Duodenal mucosa (tissue), 2 donors: ENCODE measurements at regions not wholly inside any gene's neighbourhood (a gene's known extent, or its start where the extent isn't known, plus 50 kb on each side); places are given as distances from the start of the nearest gene placed in this dataset.

ENCODE experiments used
- H3K27ac ChIP-seq: one replicate; pipeline ENCODE4 v1.7.0; 2013; ENCODE audit warnings: low read depth, low read length
- H3K27me3 ChIP-seq, 2 donors: one replicate each; pipeline ENCODE4 v1.7.0; 2013; ENCODE audit warnings: low read length in 2 of 2, control low read depth in 1 of 2; ENCODE audit not compliant: insufficient read depth in 2 of 2, control insufficient read depth in 1 of 2
- H3K36me3 ChIP-seq, 2 donors: one replicate each; pipeline ENCODE4 v1.7.0; 2013; ENCODE audit warnings: low read length in 2 of 2, control low read depth in 1 of 2; ENCODE audit not compliant: insufficient read depth in 2 of 2, control insufficient read depth in 1 of 2
- H3K4me1 ChIP-seq, 2 donors: one replicate each; pipeline ENCODE4 v1.7.0; 2013; ENCODE audit warnings: low read length in 2 of 2, control low read depth in 1 of 2; ENCODE audit not compliant: insufficient read depth in 2 of 2, control insufficient read depth in 1 of 2
- H3K4me3 ChIP-seq, 2 donors: one replicate each; pipeline ENCODE4 v1.7.0; 2013; ENCODE audit warnings: low read length in 2 of 2, low read depth in 1 of 2
- H3K9ac ChIP-seq, 2 donors: one replicate each; pipeline ENCODE4 v1.7.0; 2013; ENCODE audit warnings: low read length in 2 of 2, low read depth in 1 of 2
- H3K9me3 ChIP-seq, 2 donors: one replicate each; pipeline ENCODE4 v1.7.0; 2013; ENCODE audit warnings: low read length in 2 of 2, control low read depth in 1 of 2; ENCODE audit not compliant: control insufficient read depth in 1 of 2

DNA sequence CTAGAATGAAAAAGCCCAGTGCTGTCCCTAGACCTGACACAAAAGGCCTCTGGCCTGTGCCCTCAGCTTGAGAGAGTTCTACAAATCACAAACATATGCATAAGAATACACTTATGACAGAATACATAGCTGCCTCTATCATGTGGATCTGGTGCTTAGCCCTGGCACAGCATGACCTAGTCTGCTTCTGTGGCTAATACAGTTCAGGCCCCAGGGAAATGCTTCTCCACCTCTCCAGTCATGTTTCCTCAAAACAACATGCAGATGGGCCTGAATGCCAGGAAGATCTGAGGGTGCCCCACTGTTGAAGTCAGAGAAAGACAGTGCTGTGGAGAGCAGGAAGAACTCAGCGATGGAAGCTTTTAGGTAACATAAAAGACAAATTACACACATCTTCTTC lies 231.9 kb upstream of the SALL1 start:
- H3K36me3 ChIP-seq = no peaks in the 10 kb centered on the region
- no peak overlapping the region for H3K27ac ChIP-seq
- H3K9me3 ChIP-seq = no peaks in the 10 kb centered on the region

DNA sequence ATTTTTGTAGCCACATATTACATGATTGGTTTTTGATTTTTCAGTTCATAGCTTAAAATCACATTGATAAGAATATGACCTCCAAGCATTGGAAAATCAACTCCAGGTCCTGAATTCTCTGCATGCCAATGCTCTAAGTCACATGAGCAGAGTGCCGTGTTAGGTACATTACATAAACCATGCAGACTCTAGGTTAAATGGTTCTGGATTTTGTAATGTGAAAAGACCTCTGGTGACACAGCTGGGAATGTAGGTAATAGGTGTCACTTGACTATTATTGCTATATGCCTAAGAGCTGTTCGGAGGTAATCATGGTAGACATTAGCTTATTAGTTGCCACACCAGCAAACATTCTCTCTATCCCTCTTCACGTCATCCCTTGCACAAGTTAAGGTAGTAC lies 231.1 kb upstream of the SALL1 start:
- Histone ChIP-seq H3K36me3 (no peaks in the 10 kb centered on the region), H3K9me3 (no peaks in the 10 kb centered on the region), H3K9ac (no peak overlapping the region), H3K27me3 (no peaks in the 10 kb centered on the region), H3K4me1 (no peaks in the 10 kb centered on the region), H3K27ac (no peak overlapping the region), H3K4me3 (no peak overlapping the region)

More for the DNA sequence above, 231.9 kb upstream of the SALL1 start:
- Histone ChIP-seq H3K4me3 (no peak overlapping the region), H3K9ac (no peak overlapping the region), H3K27me3 (no peaks in the 10 kb centered on the region), H3K4me1 (no peaks in the 10 kb centered on the region)

DNA sequence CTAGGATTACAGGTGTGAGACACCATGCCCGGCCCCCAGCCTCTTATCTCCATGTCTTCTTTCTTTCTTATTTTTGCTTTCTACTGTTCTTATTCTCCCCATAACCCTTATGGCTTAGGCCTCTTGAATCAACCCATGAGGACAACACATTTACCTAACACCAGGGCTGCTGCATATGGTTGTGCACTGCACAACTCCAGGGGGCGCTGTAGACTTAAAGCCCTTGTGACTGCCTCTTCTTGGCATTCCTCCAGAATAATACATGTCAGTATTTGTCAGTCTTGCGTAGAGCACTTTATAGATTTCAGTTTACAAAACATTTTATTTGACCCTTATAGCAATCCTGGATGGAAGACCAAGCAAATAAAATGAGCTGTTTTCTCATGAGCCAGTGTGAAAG lies 225.0 kb upstream of the SALL1 start:
- no peak overlapping the region for H3K27ac ChIP-seq
- no peaks in the 10 kb centered on the region for H3K36me3 ChIP-seq
- H3K4me1 ChIP-seq = no peaks in the 10 kb centered on the region
- H3K4me3 ChIP-seq = no peak overlapping the region
- no peaks in the 10 kb centered on the region for H3K27me3 ChIP-seq
- H3K9ac ChIP-seq = no peak overlapping the region
- no peaks in the 10 kb centered on the region for H3K9me3 ChIP-seq

DNA sequence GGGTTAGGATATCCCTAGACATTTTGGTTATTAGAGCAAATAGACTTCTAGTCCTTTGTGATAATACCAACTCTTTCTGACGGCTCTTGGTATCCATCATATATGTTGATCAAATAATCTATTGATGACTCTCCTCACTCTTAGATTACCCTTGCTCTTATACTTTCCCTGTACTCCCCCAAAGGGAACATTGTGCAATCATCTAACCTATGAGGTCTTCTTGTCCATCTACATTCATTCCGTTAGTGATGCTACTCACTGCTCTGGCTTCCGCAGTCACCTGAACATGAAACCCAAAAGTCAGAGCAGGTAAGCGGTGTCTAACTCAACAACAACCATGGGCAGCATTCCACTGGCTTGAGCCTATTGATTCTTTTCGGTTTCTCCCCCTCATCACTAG lies 223.7 kb upstream of the SALL1 start:
- H3K27ac ChIP-seq = no peak overlapping the region
- no peak overlapping the region for H3K4me3 ChIP-seq
- no peaks in the 10 kb centered on the region for H3K4me1 ChIP-seq
- H3K36me3 ChIP-seq = no peaks in the 10 kb centered on the region
- no peaks in the 10 kb centered on the region for H3K27me3 ChIP-seq
- H3K9me3 ChIP-seq = no peaks in the 10 kb centered on the region
- H3K9ac ChIP-seq = no peak overlapping the region

DNA sequence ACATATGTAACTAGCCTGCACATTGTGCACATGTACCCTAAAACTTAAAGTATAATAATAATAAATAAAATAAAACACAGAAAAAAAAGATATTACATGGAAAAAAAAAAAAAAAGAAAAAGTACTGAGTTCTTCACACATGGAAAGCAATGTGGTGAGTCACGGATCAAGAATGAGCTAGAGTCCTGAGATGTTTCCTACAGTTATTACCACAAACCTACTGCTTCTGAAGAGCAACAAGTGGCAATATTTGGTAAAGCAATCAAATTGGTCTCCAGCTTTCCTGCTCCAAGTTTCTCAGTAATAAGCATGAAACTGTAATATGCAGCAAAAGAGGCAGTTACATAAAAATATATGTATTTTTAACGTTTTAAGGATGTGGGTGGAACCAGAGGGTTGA lies 223.3 kb upstream of the SALL1 start:
- no peak overlapping the region for H3K9ac ChIP-seq
- H3K27me3 ChIP-seq = no peaks in the 10 kb centered on the region

DNA sequence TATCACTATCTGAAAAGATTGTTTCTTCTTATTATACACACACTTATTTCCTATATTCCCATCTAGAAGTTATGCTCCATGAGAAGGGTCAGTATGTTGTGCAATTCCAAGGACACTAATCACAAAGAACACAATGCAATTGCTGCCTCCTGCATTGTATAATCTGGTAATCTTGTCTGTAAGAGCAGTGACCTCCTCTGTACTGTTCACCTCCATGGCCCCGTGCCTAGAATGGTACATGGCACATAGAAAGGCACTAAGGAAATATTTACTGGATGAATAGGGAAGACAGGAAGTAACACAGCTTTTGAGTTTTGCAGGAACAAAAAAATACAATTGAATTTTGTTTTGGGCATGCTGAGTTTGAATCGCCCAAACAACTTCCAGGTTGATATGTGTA lies 214.6 kb upstream of the SALL1 start:
- no peaks in the 10 kb centered on the region for H3K4me1 ChIP-seq
- H3K27ac ChIP-seq = no peak overlapping the region
- H3K9ac ChIP-seq = no peak overlapping the region
- H3K27me3 ChIP-seq = no peaks in the 10 kb centered on the region
- H3K9me3 ChIP-seq = no peaks in the 10 kb centered on the region
- H3K4me3 ChIP-seq = no peak overlapping the region
- H3K36me3 ChIP-seq = no peaks in the 10 kb centered on the region

More for the DNA sequence above, 223.3 kb upstream of the SALL1 start:
- Histone ChIP-seq H3K9me3 (no peaks in the 10 kb centered on the region), H3K27ac (no peak overlapping the region), H3K4me3 (no peak overlapping the region), H3K36me3 (no peaks in the 10 kb centered on the region), H3K4me1 (no peaks in the 10 kb centered on the region)

DNA sequence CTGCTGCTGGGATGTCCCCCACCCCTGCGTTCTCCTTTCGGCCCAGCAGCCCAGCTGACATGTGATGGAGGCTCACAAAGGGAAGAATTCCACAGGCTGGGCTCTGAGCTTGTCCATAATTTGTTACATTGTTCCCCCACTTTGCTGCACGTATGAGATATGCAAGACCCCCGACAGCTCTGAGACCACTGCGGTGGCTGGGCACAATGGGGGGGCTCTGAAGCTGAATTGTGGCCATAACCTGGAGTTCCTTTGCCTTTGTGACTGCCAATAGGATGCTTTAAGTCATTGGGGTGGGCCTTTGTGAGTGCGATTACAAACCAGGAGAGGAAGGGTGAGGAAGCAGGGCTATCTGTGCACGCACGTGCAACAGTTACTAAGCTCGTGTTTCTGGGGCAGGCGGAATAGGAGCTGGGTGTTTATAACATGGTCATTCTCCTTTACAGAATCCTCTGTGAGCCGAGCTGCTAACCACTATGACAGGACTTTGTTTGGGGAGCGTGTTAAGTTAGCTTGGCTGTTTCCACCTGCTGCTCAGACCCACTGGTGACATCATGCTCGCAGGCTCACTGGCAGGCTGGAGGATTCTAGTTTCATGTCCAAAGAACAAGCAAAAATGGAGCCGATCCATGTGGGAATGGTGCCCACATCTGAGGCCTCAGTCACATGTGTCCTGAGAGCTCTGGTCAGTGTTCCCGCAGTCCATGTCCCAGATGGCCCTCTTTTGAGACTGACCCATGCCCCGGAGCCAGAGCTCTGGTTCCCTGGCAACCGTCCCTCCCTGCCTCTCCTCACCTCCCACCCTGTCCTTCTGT lies 208.3 kb upstream of the SALL1 start:
- Histone ChIP-seq H3K9me3 (no peaks in the 10 kb centered on the region), H3K4me1 (no peaks in the 10 kb centered on the region), H3K27ac (no peak overlapping the region), H3K36me3 (no peaks in the 10 kb centered on the region), H3K27me3 (no peaks in the 10 kb centered on the region), H3K4me3 (no peak overlapping the region), H3K9ac (no peak overlapping the region)

DNA sequence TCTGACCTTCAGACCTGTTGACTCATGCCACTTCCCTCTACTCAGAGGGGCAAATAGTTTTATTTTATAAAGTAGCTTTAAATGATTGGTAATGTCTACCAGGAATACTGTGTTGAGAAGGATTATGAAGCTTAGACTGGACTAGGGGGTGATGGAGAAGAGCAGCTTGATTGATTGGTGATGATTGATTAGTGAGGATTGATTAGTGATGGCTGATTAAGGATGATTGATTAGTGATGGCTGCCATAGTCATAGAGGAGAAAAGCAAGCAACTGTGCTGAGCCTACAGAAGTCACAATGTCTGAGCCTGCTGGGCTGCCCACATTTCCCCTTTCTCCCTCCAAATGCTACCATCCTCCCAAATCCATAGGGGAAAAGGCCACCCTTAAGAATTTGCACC lies 206.8 kb upstream of the SALL1 start:
- H3K9me3 ChIP-seq = no peaks in the 10 kb centered on the region
- no peak overlapping the region for H3K9ac ChIP-seq
- H3K27ac ChIP-seq = no peak overlapping the region
- no peaks in the 10 kb centered on the region for H3K27me3 ChIP-seq
- no peak overlapping the region for H3K4me3 ChIP-seq
- H3K36me3 ChIP-seq = no peaks in the 10 kb centered on the region
- H3K4me1 ChIP-seq = no peaks in the 10 kb centered on the region

DNA sequence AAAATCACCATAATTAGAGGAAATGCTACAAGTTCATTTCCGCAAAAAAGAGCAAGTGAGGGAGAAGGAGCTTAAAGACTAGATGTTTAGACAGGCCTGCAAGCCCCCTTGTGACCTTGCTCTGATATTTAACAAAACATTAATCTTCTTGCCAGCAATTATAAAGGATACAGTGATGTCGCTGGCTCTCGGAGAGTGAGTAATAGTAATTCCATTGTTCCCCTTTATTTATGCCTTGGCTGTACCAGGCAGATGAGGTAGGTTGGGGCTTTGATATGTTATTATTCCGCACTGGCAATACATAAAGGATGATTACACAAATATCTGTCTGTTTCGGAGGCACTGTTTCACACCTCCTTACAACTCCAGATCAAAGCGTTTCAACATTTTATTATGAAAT lies 204.8 kb upstream of the SALL1 start:
- Histone ChIP-seq H3K9ac (no peak overlapping the region), H3K27me3 (no peaks in the 10 kb centered on the region), H3K4me3 (no peak overlapping the region), H3K36me3 (no peaks in the 10 kb centered on the region), H3K27ac (no peak overlapping the region), H3K4me1 (no peaks in the 10 kb centered on the region), H3K9me3 (no peaks in the 10 kb centered on the region)

DNA sequence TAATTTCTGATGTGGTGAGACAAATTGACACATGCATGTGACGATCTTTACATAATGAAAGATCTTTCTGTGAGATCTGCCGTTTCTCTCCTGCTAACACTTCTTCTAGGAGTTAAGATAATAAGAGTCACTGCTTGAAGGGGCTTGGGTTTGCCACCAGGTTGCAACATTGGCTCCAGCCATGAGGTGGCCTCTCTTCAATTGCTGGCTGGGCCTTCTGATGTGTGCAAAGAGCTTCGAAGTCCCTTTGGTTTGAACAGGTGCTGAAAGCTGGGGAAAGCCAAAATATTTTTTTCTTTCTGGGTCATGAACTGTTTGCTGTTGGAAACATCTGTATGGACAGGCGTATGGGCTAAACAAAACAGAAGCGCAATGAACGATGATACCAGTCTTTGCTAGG lies 204.1 kb upstream of the SALL1 start:
- H3K27me3 ChIP-seq = no peaks in the 10 kb centered on the region
- no peak overlapping the region for H3K27ac ChIP-seq
- H3K9ac ChIP-seq = no peak overlapping the region
- H3K4me3 ChIP-seq = no peak overlapping the region
- no peaks in the 10 kb centered on the region for H3K36me3 ChIP-seq
- H3K4me1 ChIP-seq = no peaks in the 10 kb centered on the region
- H3K9me3 ChIP-seq = no peaks in the 10 kb centered on the region
